PC-3 (cell line): ENCODE measurements at regions not wholly inside any gene's neighbourhood (a gene's known extent, or its start where the extent isn't known, plus 50 kb on each side); places are given as distances from the start of the nearest gene placed in this dataset.

ENCODE experiments used
- EZH2 ChIP-seq: fragments of 300-600 bp; sonication (generic); IDR thresholded peaks from one replicate; pipeline ENCODE4 v1.6.1; 2017; ENCODE audit warnings: antibody characterized with exemption, mild to moderate bottlenecking, low read length; ENCODE audit not compliant: unreplicated experiment
- TF ChIP-seq, protein P1 (sequence below): fragments of 300-600 bp; sonication (generic); conservative IDR thresholded peaks from 2 replicates; pipeline ENCODE4 v1.5.1; 2017; ENCODE audit warnings: antibody characterized with exemption, low read depth, mild to moderate bottlenecking, low read length

DNA sequence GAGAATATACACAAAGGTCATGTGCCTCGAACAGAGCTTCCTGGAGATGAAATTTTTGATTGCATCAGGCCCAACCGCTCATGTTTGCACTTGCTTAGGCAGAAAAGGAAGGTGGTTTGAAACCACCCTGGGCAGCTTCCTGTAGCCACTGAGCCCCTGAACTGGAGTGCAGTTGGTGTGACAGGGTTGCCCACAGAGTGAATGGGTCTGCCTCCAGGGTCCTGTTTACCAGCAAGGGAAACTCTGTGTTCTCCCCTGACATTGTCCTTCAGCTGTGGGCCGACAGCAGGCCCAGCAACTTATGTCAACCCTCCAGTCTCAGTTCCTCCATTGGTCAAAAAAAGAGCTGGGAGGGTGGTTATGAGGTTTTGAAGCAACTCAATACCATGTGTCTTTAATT, 289.6 kb downstream of the KIF4B start:
- TF ChIP-seq, protein P1, sequence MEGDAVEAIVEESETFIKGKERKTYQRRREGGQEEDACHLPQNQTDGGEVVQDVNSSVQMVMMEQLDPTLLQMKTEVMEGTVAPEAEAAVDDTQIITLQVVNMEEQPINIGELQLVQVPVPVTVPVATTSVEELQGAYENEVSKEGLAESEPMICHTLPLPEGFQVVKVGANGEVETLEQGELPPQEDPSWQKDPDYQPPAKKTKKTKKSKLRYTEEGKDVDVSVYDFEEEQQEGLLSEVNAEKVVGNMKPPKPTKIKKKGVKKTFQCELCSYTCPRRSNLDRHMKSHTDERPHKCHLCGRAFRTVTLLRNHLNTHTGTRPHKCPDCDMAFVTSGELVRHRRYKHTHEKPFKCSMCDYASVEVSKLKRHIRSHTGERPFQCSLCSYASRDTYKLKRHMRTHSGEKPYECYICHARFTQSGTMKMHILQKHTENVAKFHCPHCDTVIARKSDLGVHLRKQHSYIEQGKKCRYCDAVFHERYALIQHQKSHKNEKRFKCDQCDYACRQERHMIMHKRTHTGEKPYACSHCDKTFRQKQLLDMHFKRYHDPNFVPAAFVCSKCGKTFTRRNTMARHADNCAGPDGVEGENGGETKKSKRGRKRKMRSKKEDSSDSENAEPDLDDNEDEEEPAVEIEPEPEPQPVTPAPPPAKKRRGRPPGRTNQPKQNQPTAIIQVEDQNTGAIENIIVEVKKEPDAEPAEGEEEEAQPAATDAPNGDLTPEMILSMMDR = no peak
- TF ChIP-seq EZH2 = no peak
